Heart left ventricle (tissue), 16 donors: ENCODE measurements at regions not wholly inside any gene's neighbourhood (a gene's known extent, or its start where the extent isn't known, plus 50 kb on each side); places are given as distances from the start of the nearest gene placed in this dataset.

ENCODE experiments used
- ATAC-seq, 4 donors: fragments of 200-7000 bp; cut with Tn5 transposase; one replicate each; pipeline ENCODE4 v1.9.1; 2020 to 2022; ENCODE audit warnings: moderate library complexity in 4 of 4, mild to moderate bottlenecking in 3 of 4, moderate number of reproducible peaks in 1 of 4
- DNase-seq, 5 donors: peaks; one replicate each; pipeline ENCODE4 v3.0.0-alpha.2; 2020
- H3K27ac ChIP-seq, 12 donors: fragments of 200-600 bp; sonication (generic) in 4 of 12; one replicate each; pipeline versions ENCODE4 v1.5.0 to v1.8.0; 2016 to 2022; ENCODE audit warnings: mild to moderate bottlenecking in 2 of 12
- H3K27me3 ChIP-seq, 9 donors: fragments of 200-600 bp; sonication (generic) in 2 of 9; one replicate each; pipeline versions ENCODE4 v1.5.1 to v1.8.0; 2016 to 2022; ENCODE audit warnings: mild to moderate bottlenecking in 3 of 9
- H3K36me3 ChIP-seq, 9 donors: fragments of 200-600 bp; sonication (generic) in 2 of 9; one replicate each; pipeline versions ENCODE4 v1.5.0 to v1.8.0; 2018 to 2022; ENCODE audit warnings: mild to moderate bottlenecking in 2 of 9
- H3K4me1 ChIP-seq, 12 donors: fragments of 200-600 bp; sonication (generic) in 4 of 12; one replicate each; pipeline versions ENCODE4 v1.5.0 to v1.8.0; 2016 to 2022; ENCODE audit warnings: mild to moderate bottlenecking in 3 of 12
- H3K4me3 ChIP-seq, 12 donors: fragments of 200-600 bp; sonication (generic) in 4 of 12; one replicate each; pipeline versions ENCODE4 v1.5.0 to v1.8.0; 2017 to 2022; ENCODE audit warnings: mild to moderate bottlenecking in 9 of 12, moderate library complexity in 4 of 12
- H3K9me3 ChIP-seq, 12 donors: fragments of 200-600 bp; sonication (generic) in 4 of 12; one replicate each; pipeline versions ENCODE4 v1.5.0 to v1.8.0; 2016 to 2022; ENCODE audit warnings: mild to moderate bottlenecking in 1 of 12
- POLR2A ChIP-seq, 2 donors: fragments of 450-650 bp; IDR thresholded peaks; one replicate each; pipeline ENCODE4 v1.6.1; 2017; ENCODE audit warnings: antibody characterized with exemption in 2 of 2, mild to moderate bottlenecking in 2 of 2, moderate library complexity in 2 of 2
- WGBS, 4 donors: extraction: QIAGEN DNeasy Blood & Tissue Kit in 2 of 4; methylation state at CpG; one replicate each; pipeline versions ENCODE4 v1.1.5 to v1.1.7; 2013 to 2018; 5-methylcytosine and 5-hydroxymethylcytosine counted together
- intact Hi-C, 10 donors: fragments of 100-400 bp; cut with DNase I; formaldehyde crosslinking; loops; one replicate each; pipeline versions ENCODE4 v1.11.1 to v1.14.2; 2022
- TF ChIP-seq, protein P1 (sequence below), 12 donors: fragments of 200-600 bp; sonication (generic) in 4 of 12; IDR thresholded peaks; one replicate each; pipeline versions ENCODE4 v1.5.0 to v1.8.0; 2018 to 2022; ENCODE audit warnings: antibody characterized with exemption in 12 of 12, mild to moderate bottlenecking in 5 of 12
- donor health status: ischemic (EF 13 %, LVEDD 7.1; RV severe dilation, severe dysfunction).
- donor health status: healthy with polysubstance abuse.
- donor health status: DM: no; HTN: yes; CAD: no.
- donor health status: DM: no; HTN: no; CAD: no.
- donor health status: ischemic (EF 25% LVEDD 6.9; RV normal size, moderate dysfunction).
- donor health status: ischemic (EF 25% LVEDD 5.7; RV mildly dilated, moderate dysfunction).
- donor health status: healthy.
- donor health status: DM: yes; HTN: yes; CAD: no.
- donor health status: ischemic (EF 35%, LVEDD 5.7; RV mildly dilated, moderate dysfunction).
- donor health status: nonischemic (EF 11% LVEDD 7.7; RV severe dilation, severe dysfunction).
- donor health status: DM: yes; HTN: yes; CAD: no.
- donor health status: PGD.
- donor health status: ischemic (EF 29% LVEDD 5.4; RV normal size, mild dysfunction).
- donor health status: nonischemic (EF 23%, LVEDD 6.1; RV moderate dilation, normal function).

DNA sequence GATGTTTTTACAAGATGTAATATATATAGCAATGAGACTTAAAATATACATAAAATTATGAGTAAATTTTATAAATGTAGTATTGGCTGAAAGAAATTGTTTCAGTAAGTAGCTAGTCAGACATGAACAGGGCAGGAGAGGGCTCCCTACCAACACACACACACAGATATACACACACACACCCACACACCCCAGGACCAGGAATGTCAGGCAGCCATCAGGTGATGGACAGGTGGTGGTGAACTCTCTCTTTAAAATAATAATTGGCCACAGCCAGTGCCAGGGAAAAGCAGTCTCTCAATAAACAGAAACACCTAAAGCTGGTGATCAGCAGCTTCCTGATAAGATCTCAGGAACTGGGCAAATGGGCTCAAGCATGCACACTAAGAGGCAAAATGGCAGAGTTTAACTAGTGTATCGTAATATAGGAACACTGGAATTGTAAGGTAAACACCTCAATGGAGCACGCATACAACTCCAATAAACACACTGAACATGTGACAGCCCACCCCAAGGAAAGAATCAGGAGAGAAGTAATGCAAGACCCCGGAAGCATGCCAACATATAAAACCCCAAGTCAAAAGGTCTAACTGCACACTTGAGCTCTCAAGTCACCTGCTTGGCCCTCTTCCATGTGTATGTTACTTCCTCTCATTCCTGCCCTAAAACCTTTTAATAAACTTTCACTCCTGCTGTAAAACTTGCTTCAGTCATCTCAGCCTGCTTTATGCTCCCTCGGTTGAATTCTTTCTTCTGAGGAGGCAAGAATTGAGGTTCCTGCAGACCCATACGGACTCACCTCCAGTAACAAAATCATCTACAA, 1034.1 kb upstream of the SEMA6D start:
- 88 to 93% (median 91%) methylated on average over 5 of the region's 5 CpGs for WGBS, 4 donors
- no peak for ATAC-seq
- TF ChIP-seq POLR2A (IDR thresholded peaks at IDR 0.05) = no peak
- TF ChIP-seq, protein P1, sequence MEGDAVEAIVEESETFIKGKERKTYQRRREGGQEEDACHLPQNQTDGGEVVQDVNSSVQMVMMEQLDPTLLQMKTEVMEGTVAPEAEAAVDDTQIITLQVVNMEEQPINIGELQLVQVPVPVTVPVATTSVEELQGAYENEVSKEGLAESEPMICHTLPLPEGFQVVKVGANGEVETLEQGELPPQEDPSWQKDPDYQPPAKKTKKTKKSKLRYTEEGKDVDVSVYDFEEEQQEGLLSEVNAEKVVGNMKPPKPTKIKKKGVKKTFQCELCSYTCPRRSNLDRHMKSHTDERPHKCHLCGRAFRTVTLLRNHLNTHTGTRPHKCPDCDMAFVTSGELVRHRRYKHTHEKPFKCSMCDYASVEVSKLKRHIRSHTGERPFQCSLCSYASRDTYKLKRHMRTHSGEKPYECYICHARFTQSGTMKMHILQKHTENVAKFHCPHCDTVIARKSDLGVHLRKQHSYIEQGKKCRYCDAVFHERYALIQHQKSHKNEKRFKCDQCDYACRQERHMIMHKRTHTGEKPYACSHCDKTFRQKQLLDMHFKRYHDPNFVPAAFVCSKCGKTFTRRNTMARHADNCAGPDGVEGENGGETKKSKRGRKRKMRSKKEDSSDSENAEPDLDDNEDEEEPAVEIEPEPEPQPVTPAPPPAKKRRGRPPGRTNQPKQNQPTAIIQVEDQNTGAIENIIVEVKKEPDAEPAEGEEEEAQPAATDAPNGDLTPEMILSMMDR (IDR thresholded peaks at IDR 0.05) = no peak
- intact Hi-C loops = no loop called here
- H3K27me3 ChIP-seq = no peaks in the 10 kb centered on the region
- DNase-seq = no peak
- H3K36me3 ChIP-seq = no peaks in the 10 kb centered on the region
- no peaks in the 10 kb centered on the region for H3K4me1 ChIP-seq
- H3K4me3 ChIP-seq = no peak overlapping the region
- H3K9me3 ChIP-seq = peaks cover 0 to 6% (median 0%) of the 10 kb centered on the region in 12 donors
- no peak overlapping the region for H3K27ac ChIP-seq

DNA sequence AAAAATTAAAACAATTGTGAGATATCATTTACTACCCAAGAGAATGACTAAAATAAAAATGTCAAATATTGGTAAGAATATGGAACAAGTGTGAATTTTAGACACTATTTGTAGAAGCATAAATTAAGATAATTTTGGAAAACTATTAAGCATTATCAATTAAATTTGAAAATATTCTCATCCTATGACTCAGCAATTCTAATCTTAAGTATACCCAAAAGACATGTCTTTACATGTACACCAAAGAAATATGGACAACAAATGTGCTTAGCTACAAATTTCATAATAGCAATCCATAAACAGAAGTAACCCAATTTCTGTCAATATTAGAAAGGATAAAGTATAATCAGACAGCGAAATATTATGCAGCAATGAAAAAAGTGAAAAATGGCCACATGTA, 1032.2 kb upstream of the SEMA6D start:
- TF ChIP-seq POLR2A (IDR thresholded peaks at IDR 0.05) = no peak
- TF ChIP-seq, protein P1 (IDR thresholded peaks at IDR 0.05) = no peak
- H3K27me3 ChIP-seq = no peaks in the 10 kb centered on the region
- intact Hi-C loops = no loop called here
- 0 to 89% (median 44%) methylated on average over 1 of the region's 1 CpG for WGBS, 4 donors
- no peak overlapping the region for H3K27ac ChIP-seq
- no peaks in the 10 kb centered on the region for H3K36me3 ChIP-seq
- peaks cover 0 to 6% (median 0%) of the 10 kb centered on the region in 12 donors for H3K9me3 ChIP-seq
- no peak overlapping the region for H3K4me3 ChIP-seq
- H3K4me1 ChIP-seq = no peaks in the 10 kb centered on the region
- DNase-seq = no peak
- no peak for ATAC-seq

DNA sequence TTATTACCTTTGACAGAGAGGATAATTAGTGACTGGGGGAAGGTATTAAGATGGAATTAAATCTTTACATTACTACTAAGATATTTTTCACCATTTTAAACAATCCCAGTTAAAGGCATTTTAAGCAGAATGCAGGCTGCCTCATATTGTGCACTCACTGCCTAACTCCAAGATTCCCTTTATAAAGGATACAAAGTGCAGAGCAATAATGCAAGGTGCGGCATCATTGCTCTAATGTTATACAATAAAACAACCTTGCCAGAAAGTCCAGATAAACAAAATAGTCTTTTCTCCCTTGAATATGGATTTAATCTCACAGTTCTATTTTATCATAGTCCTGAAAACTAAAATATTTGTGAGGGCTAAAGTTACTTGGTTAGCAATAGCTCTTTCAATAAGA, 1031.6 kb upstream of the SEMA6D start:
- intact Hi-C loops = no loop called here
- TF ChIP-seq, protein P1 (IDR thresholded peaks at IDR 0.05) = no peak
- no peak for TF ChIP-seq POLR2A (IDR thresholded peaks at IDR 0.05)
- ATAC-seq = no peak
- H3K4me3 ChIP-seq = no peak overlapping the region
- H3K27me3 ChIP-seq = no peaks in the 10 kb centered on the region
- H3K9me3 ChIP-seq = peaks cover 0 to 6% (median 0%) of the 10 kb centered on the region in 12 donors
- WGBS, 4 donors = 88 to 96% (median 94%) methylated on average over 1 of the region's 1 CpG
- H3K4me1 ChIP-seq = no peaks in the 10 kb centered on the region
- DNase-seq = no peak
- H3K27ac ChIP-seq = no peak overlapping the region
- H3K36me3 ChIP-seq = no peaks in the 10 kb centered on the region

DNA sequence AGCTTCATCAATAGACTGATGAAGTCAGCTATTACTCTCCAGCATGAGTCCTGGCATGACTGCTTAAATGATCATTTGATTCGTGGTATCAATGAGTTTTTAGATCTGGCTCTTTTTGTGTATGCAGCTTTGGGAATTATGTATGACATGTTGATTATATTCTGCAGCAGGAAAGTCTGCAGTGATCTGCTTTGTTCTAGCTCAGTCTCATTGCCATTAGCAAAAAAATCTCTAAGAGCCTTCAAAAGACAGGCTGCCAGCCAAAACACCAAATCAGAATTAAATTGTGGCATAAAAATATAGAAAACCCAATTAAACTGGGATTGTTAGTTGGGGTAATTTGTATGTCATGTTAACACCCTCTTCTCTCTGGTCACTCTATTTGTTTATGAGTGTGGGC, 1021.0 kb upstream of the SEMA6D start:
- no peaks in the 10 kb centered on the region for H3K27me3 ChIP-seq
- no peaks in the 10 kb centered on the region for H3K4me1 ChIP-seq
- no peak overlapping the region for H3K4me3 ChIP-seq
- no peaks in the 10 kb centered on the region for H3K9me3 ChIP-seq
- DNase-seq (no peak), ATAC-seq (no peak)
- H3K27ac ChIP-seq = no peak overlapping the region
- intact Hi-C loops = no loop called here
- TF ChIP-seq, protein P1 (IDR thresholded peaks at IDR 0.05) = no peak
- no peak for TF ChIP-seq POLR2A (IDR thresholded peaks at IDR 0.05)
- H3K36me3 ChIP-seq = no peaks in the 10 kb centered on the region
- 17 to 48% (median 37%) methylated on average over 1 of the region's 1 CpG for WGBS, 4 donors
